NB4 (cell line): ENCODE measurements at regions not wholly inside any gene's neighbourhood (a gene's known extent, or its start where the extent isn't known, plus 50 kb on each side); places are given as distances from the start of the nearest gene placed in this dataset.

Experiments used
- DNase-seq: peaks from one replicate; pipeline ENCODE4 v3.0.0; 2010; ENCODE audit warnings: low read depth
- H3K4me3 ChIP-seq: one replicate; pipeline ENCODE4 v1.5.1; 2011; ENCODE audit warnings: mild to moderate bottlenecking, low read depth, low read length, moderate library complexity
- MYC ChIP-seq: IDR thresholded peaks from 2 replicates; pipeline ENCODE4 v1.6.1; 2011; ENCODE audit warnings: low read depth, low read length
- POLR2A ChIP-seq: IDR thresholded peaks from 2 replicates; pipeline ENCODE4 v1.6.1; 2011; ENCODE audit warnings: mild to moderate bottlenecking; ENCODE audit not compliant: insufficient read length; ENCODE audit errors: extremely low read depth
- TF ChIP-seq, protein P1 (sequence below): IDR thresholded peaks from one replicate; pipeline ENCODE4 v1.5.1; 2012; ENCODE audit warnings: low read depth, low read length
- TF ChIP-seq, protein P2 (sequence below): IDR thresholded peaks from 2 replicates; pipeline ENCODE4 v1.6.1; 2011; ENCODE audit warnings: low read depth, low read length

DNA sequence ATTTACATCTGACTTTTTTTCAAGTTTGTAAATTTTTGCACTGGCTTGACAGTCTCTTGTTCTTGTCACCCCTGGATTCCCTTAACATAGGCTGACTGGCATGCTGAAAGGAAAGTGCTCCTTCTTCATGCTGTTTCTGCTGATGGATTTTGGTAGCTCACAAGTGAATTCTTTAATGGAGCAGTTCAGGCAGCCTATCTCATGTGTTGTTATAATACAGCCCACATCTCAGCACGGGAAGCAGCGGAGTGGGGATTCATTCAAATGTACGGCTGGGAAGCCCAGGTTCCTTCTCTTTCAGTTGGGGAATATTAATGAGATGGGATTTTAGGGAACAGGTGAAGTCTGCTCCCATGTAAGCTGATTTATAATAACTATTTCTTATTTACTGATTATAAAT lies 142.8 kb downstream of the CD8B2 start:
- no peak for TF ChIP-seq MYC
- TF ChIP-seq POLR2A: no peak
- TF ChIP-seq, protein P1, sequence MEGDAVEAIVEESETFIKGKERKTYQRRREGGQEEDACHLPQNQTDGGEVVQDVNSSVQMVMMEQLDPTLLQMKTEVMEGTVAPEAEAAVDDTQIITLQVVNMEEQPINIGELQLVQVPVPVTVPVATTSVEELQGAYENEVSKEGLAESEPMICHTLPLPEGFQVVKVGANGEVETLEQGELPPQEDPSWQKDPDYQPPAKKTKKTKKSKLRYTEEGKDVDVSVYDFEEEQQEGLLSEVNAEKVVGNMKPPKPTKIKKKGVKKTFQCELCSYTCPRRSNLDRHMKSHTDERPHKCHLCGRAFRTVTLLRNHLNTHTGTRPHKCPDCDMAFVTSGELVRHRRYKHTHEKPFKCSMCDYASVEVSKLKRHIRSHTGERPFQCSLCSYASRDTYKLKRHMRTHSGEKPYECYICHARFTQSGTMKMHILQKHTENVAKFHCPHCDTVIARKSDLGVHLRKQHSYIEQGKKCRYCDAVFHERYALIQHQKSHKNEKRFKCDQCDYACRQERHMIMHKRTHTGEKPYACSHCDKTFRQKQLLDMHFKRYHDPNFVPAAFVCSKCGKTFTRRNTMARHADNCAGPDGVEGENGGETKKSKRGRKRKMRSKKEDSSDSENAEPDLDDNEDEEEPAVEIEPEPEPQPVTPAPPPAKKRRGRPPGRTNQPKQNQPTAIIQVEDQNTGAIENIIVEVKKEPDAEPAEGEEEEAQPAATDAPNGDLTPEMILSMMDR: no peak
- TF ChIP-seq, protein P2, sequence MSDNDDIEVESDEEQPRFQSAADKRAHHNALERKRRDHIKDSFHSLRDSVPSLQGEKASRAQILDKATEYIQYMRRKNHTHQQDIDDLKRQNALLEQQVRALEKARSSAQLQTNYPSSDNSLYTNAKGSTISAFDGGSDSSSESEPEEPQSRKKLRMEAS: no peak
- H3K4me3 ChIP-seq: no peak overlapping the region
- DNase-seq: no peak

DNA sequence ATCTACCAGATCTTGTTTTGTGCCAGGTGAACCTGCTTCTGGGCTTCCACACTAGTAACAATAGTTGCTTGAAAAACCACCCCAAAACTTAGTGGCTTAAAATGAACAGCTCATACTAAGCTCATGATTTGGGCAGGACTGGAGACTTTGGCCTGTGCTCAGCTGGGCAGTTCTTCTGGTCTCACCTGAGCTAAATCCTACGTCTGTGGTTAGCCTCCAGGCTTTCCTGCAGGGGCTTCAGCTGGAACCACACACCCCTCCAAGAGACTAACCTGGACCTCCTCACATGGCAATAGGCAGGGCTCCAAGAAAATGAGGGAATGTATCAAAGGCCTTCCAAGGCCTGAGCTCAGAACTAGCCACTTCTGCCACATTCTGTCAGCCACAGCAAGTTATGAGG lies 144.1 kb downstream of the CD8B2 start:
- no peak for DNase-seq
- H3K4me3 ChIP-seq: no peak overlapping the region
- TF ChIP-seq MYC (no peak), POLR2A (no peak)
- TF ChIP-seq, protein P2: no peak
- TF ChIP-seq, protein P1: no peak

DNA sequence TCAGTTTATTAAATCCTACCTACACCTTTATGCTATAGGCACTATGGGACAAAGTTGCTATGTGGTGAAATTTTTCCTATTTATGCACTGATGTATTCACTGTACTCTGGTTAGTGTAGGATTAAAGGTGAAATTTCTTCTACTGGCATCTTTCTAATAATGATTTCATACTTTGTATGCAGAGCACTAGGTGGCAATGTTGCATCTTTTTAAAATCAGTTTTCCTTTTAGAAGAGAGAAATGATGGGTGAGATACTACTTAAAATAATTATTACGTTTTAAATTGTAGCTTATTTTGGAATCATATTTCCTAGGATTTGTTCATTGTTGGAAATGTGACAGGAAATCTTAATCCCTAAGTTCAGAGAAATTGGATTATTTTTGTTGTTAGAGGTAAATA lies 150.9 kb downstream of the CD8B2 start:
- TF ChIP-seq MYC: no peak
- H3K4me3 ChIP-seq: no peak overlapping the region
- DNase-seq: peak; percentile 33

DNA sequence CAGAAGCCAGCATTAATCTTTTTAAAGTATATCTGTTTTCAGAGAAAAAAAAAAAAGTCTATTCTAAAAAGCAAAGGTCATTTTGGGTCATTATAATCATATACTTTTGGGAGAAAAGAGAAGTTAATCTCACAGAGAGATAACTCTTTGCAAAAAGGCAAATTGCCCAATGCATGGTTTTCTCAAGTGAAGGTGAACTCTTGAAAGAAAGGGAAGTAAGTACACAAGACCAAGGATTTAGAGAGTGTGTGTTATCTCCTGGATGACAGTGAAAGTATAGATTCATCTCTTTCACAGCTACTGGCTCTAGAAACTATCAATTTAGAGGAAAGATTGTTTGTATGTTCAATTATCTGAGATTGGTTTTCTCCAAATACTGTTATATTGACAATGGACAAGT lies 151.4 kb downstream of the CD8B2 start:
- DNase-seq: peak; percentile 6
- no peak overlapping the region for H3K4me3 ChIP-seq
- TF ChIP-seq, protein P2: no peak
- no peak for TF ChIP-seq POLR2A
- TF ChIP-seq, protein P1: no peak
- no peak for TF ChIP-seq MYC

DNA sequence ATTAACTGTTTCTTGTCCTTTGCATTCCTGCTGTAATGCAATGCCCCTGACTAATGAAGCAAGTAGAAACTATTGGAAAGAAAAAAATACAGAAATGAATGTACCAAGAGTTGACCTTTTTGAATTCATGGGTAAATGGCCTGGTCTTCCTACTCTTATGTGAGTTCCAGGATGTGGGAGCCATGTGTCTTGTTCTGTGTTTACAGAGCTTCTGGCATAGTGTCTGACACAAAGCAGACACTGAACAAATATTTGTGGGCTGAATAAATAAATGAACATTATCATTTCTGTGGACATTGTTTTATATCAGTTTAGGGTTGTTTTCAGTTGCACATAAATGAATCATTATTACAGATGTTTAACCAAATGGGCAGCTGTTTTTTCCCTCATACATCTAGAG lies 155.5 kb downstream of the CD8B2 start:
- no peak overlapping the region for H3K4me3 ChIP-seq
- no peak for DNase-seq
- TF ChIP-seq, protein P2: no peak
- TF ChIP-seq, protein P1: no peak
- TF ChIP-seq MYC: no peak
- TF ChIP-seq POLR2A: no peak

DNA sequence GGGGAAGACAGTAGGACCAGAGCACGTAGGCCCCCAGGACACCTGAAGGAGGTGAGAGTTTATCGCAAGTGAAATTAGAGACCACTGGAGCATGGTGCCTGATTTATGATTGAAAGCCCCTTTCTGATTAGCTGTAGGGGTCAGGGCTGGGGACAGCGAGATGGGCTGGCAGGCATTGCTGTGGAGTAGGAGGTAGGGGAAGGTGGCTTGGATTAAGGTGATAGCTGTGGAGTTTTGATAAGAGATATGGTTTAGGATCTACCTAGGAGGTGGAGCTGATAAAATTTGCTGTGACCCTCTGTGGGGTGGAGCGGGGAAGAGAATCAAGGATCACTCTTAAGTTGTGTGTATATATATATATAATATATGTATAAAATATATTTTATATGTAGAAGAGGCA lies 157.5 kb downstream of the CD8B2 start:
- H3K4me3 ChIP-seq: no peak overlapping the region
- TF ChIP-seq, protein P1: no peak
- TF ChIP-seq, protein P2: no peak
- TF ChIP-seq MYC: no peak
- TF ChIP-seq POLR2A: no peak
- no peak for DNase-seq

DNA sequence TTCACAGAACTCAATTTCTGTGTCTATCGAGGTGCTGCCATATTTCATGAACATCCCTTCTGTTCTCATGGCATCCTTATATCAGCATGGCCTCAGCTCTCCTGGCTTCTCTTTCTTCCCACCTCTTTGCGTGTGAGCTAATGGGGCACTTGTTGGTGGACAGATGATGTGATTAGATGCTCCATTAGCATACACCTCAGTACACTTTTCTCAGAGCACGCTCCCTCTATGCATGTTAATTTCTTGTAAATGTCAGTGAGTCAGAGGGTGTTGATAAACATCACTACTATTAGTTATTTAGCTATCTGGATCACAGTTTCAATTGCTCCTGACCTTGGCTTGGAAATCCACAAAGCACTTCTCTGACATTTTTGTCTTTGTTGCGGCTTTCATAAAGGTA lies 159.4 kb downstream of the CD8B2 start:
- DNase-seq: no peak
- no peak overlapping the region for H3K4me3 ChIP-seq

More for the DNA sequence above, 159.4 kb downstream of the CD8B2 start:
- TF ChIP-seq POLR2A (no peak), MYC (no peak)
- TF ChIP-seq, protein P2: no peak
- TF ChIP-seq, protein P1: no peak
